T-helper 2 cell (primary cell): ENCODE measurements at regions not wholly inside any gene's neighbourhood (a gene's known extent, or its start where the extent isn't known, plus 50 kb on each side); places are given as distances from the start of the nearest gene placed in this dataset.
"Not testable (repeated sequence)": the region's sequence is repeated elsewhere in the genome, so short reads cannot be mapped to it uniquely, and the experiment has no call there.

Experiments used
- DNase-seq, 5 experiments: peaks; one replicate each; pipeline versions ENCODE4 v3.0.0 to v3.0.0-alpha.2; 2012 to 2022

GRCh38 chr20:22058746-22059145 lies 353.3 kb downstream of the PAX1 start:
- DNase-seq: no peak

GRCh38 chr20:22055981-22056380 lies 350.5 kb downstream of the PAX1 start:
- DNase-seq: no peak

- no peak for DNase-seq
Measured at GRCh38 chr20:22052025-22052650, 346.7 kb downstream of the PAX1 start.

GRCh38 chr20:22045956-22046507 lies 340.6 kb downstream of the PAX1 start:
- not testable (repeated sequence) for DNase-seq

- no peak for DNase-seq
Measured at GRCh38 chr20:22027423-22027822, 322.0 kb downstream of the PAX1 start.

GRCh38 chr20:22020201-22020600 lies 314.7 kb downstream of the PAX1 start:
- no peak for DNase-seq

- no peak for DNase-seq
Measured at GRCh38 chr20:22008456-22008855, 303.0 kb downstream of the PAX1 start.

- no peak for DNase-seq
Measured at GRCh38 chr20:22006306-22006705, 300.8 kb downstream of the PAX1 start.

- DNase-seq: no peak
Measured at GRCh38 chr20:22005535-22005934, 300.1 kb downstream of the PAX1 start.

- no peak for DNase-seq
Measured at GRCh38 chr20:22004946-22005345, 299.5 kb downstream of the PAX1 start.

- DNase-seq: no peak
Measured at GRCh38 chr20:22003680-22004079, 298.2 kb downstream of the PAX1 start.

- no peak for DNase-seq
Measured at GRCh38 chr20:22001886-22002285, 296.4 kb downstream of the PAX1 start.

GRCh38 chr20:21995461-21995860 lies 290.0 kb downstream of the PAX1 start:
- no peak for DNase-seq

- no peak for DNase-seq
Measured at GRCh38 chr20:21994203-21994602, 288.7 kb downstream of the PAX1 start.

GRCh38 chr20:21982559-21982958 lies 277.1 kb downstream of the PAX1 start:
- no peak for DNase-seq

- DNase-seq: no peak
Measured at GRCh38 chr20:21981597-21982344, 276.3 kb downstream of the PAX1 start.

GRCh38 chr20:21981179-21981578 lies 275.7 kb downstream of the PAX1 start:
- DNase-seq: no peak

GRCh38 chr20:21971436-21971835 lies 266.0 kb downstream of the PAX1 start:
- no peak for DNase-seq

GRCh38 chr20:21968486-21968885 lies 263.0 kb downstream of the PAX1 start:
- DNase-seq: no peak

- no peak for DNase-seq
Measured at GRCh38 chr20:21967481-21967880, 262.0 kb downstream of the PAX1 start.

- no peak for DNase-seq
Measured at GRCh38 chr20:21956591-21956990, 251.1 kb downstream of the PAX1 start.

- DNase-seq: no peak
Measured at GRCh38 chr20:21947406-21947805, 241.9 kb downstream of the PAX1 start.

- DNase-seq: no peak
Measured at GRCh38 chr20:21944227-21944626, 238.8 kb downstream of the PAX1 start.
